Activated naive CD4-positive, alpha-beta T cell treated with anti-CD3 and anti-CD28 coated beads, Interleukin-2, amount 10 ng/mL, durations not matched to agents 7 days and 5 days (primary cell): ENCODE measurements at regions not wholly inside any gene's neighbourhood (a gene's known extent, or its start where the extent isn't known, plus 50 kb on each side); places are given as distances from the start of the nearest gene placed in this dataset.

Experiments
- CTCF ChIA-PET: fragments of 350-600 bp; sonication (Branson Sonifier 250); formaldehyde crosslinking; loops from one replicate; lab custom pipeline; 2021; ENCODE audit warnings: antibody characterized with exemption; lab: Charles Lee
- DNase-seq: peaks from one replicate; pipeline ENCODE4 v3.0.0-alpha.2; 2020
- H3K27ac Mint-ChIP-seq: one replicate; pipeline ENCODE4 v1.8.0; 2021; ENCODE audit warnings: mild to moderate bottlenecking, moderate library complexity, mixed read lengths
- H3K27me3 Mint-ChIP-seq: one replicate; pipeline ENCODE4 v1.8.0; 2021; ENCODE audit warnings: mild to moderate bottlenecking, mixed read lengths
- H3K36me3 Mint-ChIP-seq: one replicate; pipeline ENCODE4 v1.8.0; 2021; ENCODE audit warnings: mixed read lengths
- H3K4me1 Mint-ChIP-seq: one replicate; pipeline ENCODE4 v1.8.0; 2021; ENCODE audit warnings: mixed read lengths
- H3K4me3 Mint-ChIP-seq: one replicate; pipeline ENCODE4 v1.8.0; 2021; ENCODE audit warnings: mild to moderate bottlenecking, moderate library complexity, mixed read lengths
- H3K9me3 Mint-ChIP-seq: one replicate; pipeline ENCODE4 v1.8.0; 2021; ENCODE audit warnings: mixed read lengths

- DNase-seq: no peak
- no peak overlapping the region for H3K27ac Mint-ChIP-seq
- no peaks in the 10 kb centered on the region for H3K36me3 Mint-ChIP-seq
- no peaks in the 10 kb centered on the region for H3K27me3 Mint-ChIP-seq
- no peak overlapping the region for H3K4me3 Mint-ChIP-seq
- H3K9me3 Mint-ChIP-seq: no peaks in the 10 kb centered on the region
- CTCF ChIA-PET: interaction anchor here (0.7 kb wide), 1 partner anchor 205 kb away, joined by 3 read pairs; no protein-coding TSS in a partner anchor
- H3K4me1 Mint-ChIP-seq: peaks cover 11% of the 10 kb centered on the region
Measured at GRCh38 chr12:69062621-69063237, 129.8 kb upstream of the CPM start.

GRCh38 chr12:69064734-69065443 is 131.9 kb upstream of the CPM start:
- CTCF ChIA-PET: interaction anchor here (0.9 to 1.0 kb wide), 2 partner anchors 172 to 195 kb away, joined by 3 to 4 read pairs; no protein-coding TSS in a partner anchor
- H3K36me3 Mint-ChIP-seq: no peaks in the 10 kb centered on the region

GRCh38 chr12:69065775-69066174 is 132.8 kb upstream of the CPM start:
- Mint-ChIP-seq H3K4me3 (no peak overlapping the region), H3K27ac (no peak overlapping the region), H3K27me3 (no peaks in the 10 kb centered on the region), H3K9me3 (no peaks in the 10 kb centered on the region), H3K36me3 (no peaks in the 10 kb centered on the region), H3K4me1 (peaks cover 2% of the 10 kb centered on the region)
- no peak for DNase-seq
- CTCF ChIA-PET: interaction anchor here (1.0 to 1.8 kb wide), 4 partner anchors 9 to 211 kb away, joined by 3 to 5 read pairs (median 4); no protein-coding TSS in a partner anchor

More at GRCh38 chr12:69064734-69065443, 131.9 kb upstream of the CPM start:
- H3K27me3 Mint-ChIP-seq: no peaks in the 10 kb centered on the region
- peaks cover 2% of the 10 kb centered on the region for H3K4me1 Mint-ChIP-seq
- no peaks in the 10 kb centered on the region for H3K9me3 Mint-ChIP-seq
- no peak overlapping the region for H3K27ac Mint-ChIP-seq
- H3K4me3 Mint-ChIP-seq: no peak overlapping the region
- no peak for DNase-seq

- H3K9me3 Mint-ChIP-seq: no peaks in the 10 kb centered on the region
- no peak for DNase-seq
- no peak overlapping the region for H3K27ac Mint-ChIP-seq
- peaks cover 1% of the 10 kb centered on the region for H3K27me3 Mint-ChIP-seq
- H3K36me3 Mint-ChIP-seq: no peaks in the 10 kb centered on the region
- H3K4me3 Mint-ChIP-seq: no peak overlapping the region
- peaks cover 2% of the 10 kb centered on the region for H3K4me1 Mint-ChIP-seq
- CTCF ChIA-PET: interaction anchor here (1.0 to 1.8 kb wide), 3 partner anchors 8 to 212 kb away, joined by 3 to 5 read pairs (median 3); no protein-coding TSS in a partner anchor
Measured at GRCh38 chr12:69066492-69067373, 133.8 kb upstream of the CPM start.

- Mint-ChIP-seq H3K27me3 (peaks cover 4% of the 10 kb centered on the region), H3K4me1 (peaks cover 2% of the 10 kb centered on the region), H3K9me3 (no peaks in the 10 kb centered on the region), H3K4me3 (no peak overlapping the region), H3K36me3 (no peaks in the 10 kb centered on the region), H3K27ac (no peak overlapping the region)
- CTCF ChIA-PET: interaction anchor here (1.7 to 2.8 kb wide), 2 partner anchors 191 to 205 kb away, joined by 4 to 9 read pairs; no protein-coding TSS in a partner anchor
- no peak for DNase-seq
Measured at GRCh38 chr12:69067713-69068112, 134.7 kb upstream of the CPM start.

- Mint-ChIP-seq H3K4me3 (no peak overlapping the region), H3K9me3 (no peaks in the 10 kb centered on the region), H3K4me1 (peaks cover 2% of the 10 kb centered on the region), H3K36me3 (no peaks in the 10 kb centered on the region), H3K27me3 (peaks cover 4% of the 10 kb centered on the region), H3K27ac (no peak overlapping the region)
- DNase-seq: no peak
- CTCF ChIA-PET: interaction anchor here (1.0 to 4.2 kb wide), 5 partner anchors 8 to 206 kb away, joined by 3 to 39 read pairs (median 9); no protein-coding TSS in a partner anchor
Measured at GRCh38 chr12:69068448-69068847, 135.5 kb upstream of the CPM start.

GRCh38 chr12:69069479-69069878 is 136.5 kb upstream of the CPM start:
- CTCF ChIA-PET: interaction anchor here (0.7 to 4.2 kb wide), 14 partner anchors 9 to 239 kb away, joined by 3 to 39 read pairs (median 4); no protein-coding TSS in a partner anchor
- Mint-ChIP-seq H3K9me3 (no peaks in the 10 kb centered on the region), H3K4me3 (no peak overlapping the region), H3K27me3 (peaks cover 4% of the 10 kb centered on the region), H3K36me3 (no peaks in the 10 kb centered on the region), H3K27ac (no peak overlapping the region), H3K4me1 (peaks cover 2% of the 10 kb centered on the region)
- DNase-seq: no peak

GRCh38 chr12:69070319-69071090 is 137.5 kb upstream of the CPM start:
- no peak overlapping the region for H3K4me3 Mint-ChIP-seq
- no peaks in the 10 kb centered on the region for H3K36me3 Mint-ChIP-seq
- DNase-seq: peak; percentile 70
- no peak overlapping the region for H3K27ac Mint-ChIP-seq
- no peaks in the 10 kb centered on the region for H3K9me3 Mint-ChIP-seq
- CTCF ChIA-PET: interaction anchor here (0.5 to 4.2 kb wide), 15 partner anchors 10 to 240 kb away, joined by 3 to 39 read pairs (median 4); no protein-coding TSS in a partner anchor
- peaks cover 4% of the 10 kb centered on the region for H3K27me3 Mint-ChIP-seq
- H3K4me1 Mint-ChIP-seq: peaks cover 2% of the 10 kb centered on the region

- H3K4me1 Mint-ChIP-seq: peaks cover 2% of the 10 kb centered on the region
- no peaks in the 10 kb centered on the region for H3K36me3 Mint-ChIP-seq
- H3K9me3 Mint-ChIP-seq: no peaks in the 10 kb centered on the region
- peaks cover 4% of the 10 kb centered on the region for H3K27me3 Mint-ChIP-seq
- no peak overlapping the region for H3K4me3 Mint-ChIP-seq
- CTCF ChIA-PET: interaction anchor here (1.2 to 4.2 kb wide), 3 partner anchors 176 to 211 kb away, joined by 3 to 39 read pairs (median 8); no protein-coding TSS in a partner anchor
- no peak overlapping the region for H3K27ac Mint-ChIP-seq
- DNase-seq: no peak
Measured at GRCh38 chr12:69071091-69071370, 138.1 kb upstream of the CPM start.

GRCh38 chr12:69073035-69073434 is 140.1 kb upstream of the CPM start:
- Mint-ChIP-seq H3K27me3 (peaks cover 9% of the 10 kb centered on the region), H3K36me3 (no peaks in the 10 kb centered on the region), H3K27ac (no peak overlapping the region), H3K4me1 (peaks cover 2% of the 10 kb centered on the region), H3K9me3 (peaks cover 1% of the 10 kb centered on the region), H3K4me3 (no peak overlapping the region)
- CTCF ChIA-PET: no interaction called here
- no peak for DNase-seq

- Mint-ChIP-seq H3K4me3 (no peak overlapping the region), H3K27ac (no peak overlapping the region), H3K4me1 (no peaks in the 10 kb centered on the region), H3K27me3 (peaks cover 11% of the 10 kb centered on the region), H3K36me3 (no peaks in the 10 kb centered on the region), H3K9me3 (peaks cover 1% of the 10 kb centered on the region)
- DNase-seq: no peak
- CTCF ChIA-PET: interaction anchor here (0.9 to 1.1 kb wide), 2 partner anchors 9 to 13 kb away, joined by 3 read pairs; no protein-coding TSS in a partner anchor
Measured at GRCh38 chr12:69074556-69075349, 141.8 kb upstream of the CPM start.

- CTCF ChIA-PET: no interaction called here
- H3K4me1 Mint-ChIP-seq: no peaks in the 10 kb centered on the region
Measured at GRCh38 chr12:69083689-69084088, 150.7 kb upstream of the CPM start.

More at GRCh38 chr12:69083689-69084088, 150.7 kb upstream of the CPM start:
- Mint-ChIP-seq H3K9me3 (no peaks in the 10 kb centered on the region), H3K36me3 (no peaks in the 10 kb centered on the region), H3K27ac (no peak overlapping the region), H3K4me3 (no peak overlapping the region), H3K27me3 (peaks cover 15% of the 10 kb centered on the region)
- DNase-seq: no peak
